H1 (cell line): ENCODE measurements at regions not wholly inside any gene's neighbourhood (a gene's known extent, or its start where the extent isn't known, plus 50 kb on each side); places are given as distances from the start of the nearest gene placed in this dataset.

ENCODE experiments used
- RAD21 ChIP-seq, 2 experiments: IDR thresholded peaks in 1 of 2; conservative IDR thresholded peaks in 1 of 2; 2 replicates each; pipeline ENCODE4 v1.6.1; 2011; ENCODE audit warnings: low read depth in 2 of 2, low read length in 2 of 2, improper control_type of control experiment in 1 of 2, inconsistent platforms in 1 of 2, mild to moderate bottlenecking in 1 of 2, moderate library complexity in 1 of 2
- RBBP5 ChIP-seq: IDR thresholded peaks from 2 replicates; pipeline ENCODE4 v1.7.1; 2012; ENCODE audit warnings: low read depth, mild to moderate bottlenecking, inconsistent platforms, low read length, moderate library complexity, borderline replicate concordance

- TF ChIP-seq RAD21 (IDR thresholded peaks at IDR 0.05 in 1 of 2, conservative IDR thresholded peaks at IDR 0.05 in 1 of 2; ENCODE audit: low read depth in 2 of 2, low read length in 2 of 2) (no peak), RBBP5 (no peak)
These were observed 76.8 kb upstream of the LRCH1 start (continued) for GRCh38 chr13:46476174-46476573.
